HepG2 (cell line): ENCODE measurements at regions not wholly inside any gene's neighbourhood (a gene's known extent, or its start where the extent isn't known, plus 50 kb on each side); places are given as distances from the start of the nearest gene placed in this dataset.

Source experiments
- ATAC-seq: fragments of 200-7000 bp; cut with Tn5 transposase; 3 replicates; pipeline ENCODE4 v1.9.1; 2020; ENCODE audit warnings: mild to moderate bottlenecking, moderate library complexity
- BruUV-seq: library from RNA; stranded (reverse); fragments of 400-500 nt; replicated peaks from 2 replicates; lab custom pipeline; 2021; lab: Mats Ljungman, UMichigan
- CTCF ChIA-PET: fragments of 300-600 bp; formaldehyde crosslinking; extraction: SDS; loops from one replicate; lab custom pipeline; 2021; ENCODE audit warnings: low total read pairs, inconsistent platforms, low intra/inter-chr PET ratio; lab: Yijun Ruan, JAX
- POLR2A ChIA-PET: fragments of 350-600 bp; sonication (Branson Sonifier 250); formaldehyde crosslinking; loops from one replicate; lab custom pipeline; 2020; ENCODE audit warnings: antibody characterized with exemption, inconsistent platforms; lab: Yijun Ruan, JAX
- DNase-seq: peaks from one replicate; pipeline ENCODE4 v3.0.0-alpha.2; 2015; ENCODE audit warnings: low spot score
- FAIRE-seq: peaks from 3 replicates; lab custom pipeline; 2011; peaks lifted over from hg19 to GRCh38; lab: Jason Lieb, UNC
- H2AFZ ChIP-seq: one replicate; pipeline ENCODE4 v1.6.1; 2011; ENCODE audit warnings: low read length, inconsistent platforms
- H3K27ac ChIP-seq: fragments of 300-600 bp; 3 replicates; pipeline ENCODE4 v1.8.0; 2011; ENCODE audit warnings: mixed run types, mild to moderate bottlenecking, mixed read lengths, low read length, inconsistent platforms; ENCODE audit not compliant: insufficient read depth; ENCODE audit errors: extremely low read length
- H3K27me3 ChIP-seq, 2 experiments: fragments of 200-600 bp in 1 of 2; 2 replicates in 1 of 2; 3 replicates in 1 of 2; pipeline versions ENCODE4 v1.6.0 to v1.8.0; 2011; ENCODE audit warnings: low read length in 2 of 2, mild to moderate bottlenecking in 2 of 2, moderate library complexity in 2 of 2, inconsistent platforms in 1 of 2; ENCODE audit not compliant: insufficient read depth in 2 of 2, control insufficient read depth in 1 of 2
- H3K36me3 ChIP-seq, 2 experiments: fragments of 200-600 bp in 1 of 2; replicated peaks in 1 of 2; 2 replicates in 1 of 2; 3 replicates in 1 of 2; pipeline versions ENCODE4 v1.5.1 to v1.8.0; 2011; ENCODE audit warnings: low read length in 2 of 2, inconsistent platforms in 1 of 2; ENCODE audit not compliant: insufficient read depth in 2 of 2, control insufficient read depth in 1 of 2
- H3K4me1 ChIP-seq: 2 replicates; pipeline ENCODE4 v1.5.1; 2012; ENCODE audit warnings: low read length, inconsistent platforms; ENCODE audit not compliant: insufficient read depth
- H3K4me2 ChIP-seq: 2 replicates; pipeline ENCODE4 v1.6.0; 2011; ENCODE audit warnings: low read depth, low read length, inconsistent platforms
- H3K4me3 ChIP-seq, 3 experiments: fragments of 200-600 bp in 1 of 3; sonication (generic), shearing (Covaris generic) in 1 of 3; replicated peaks in 1 of 3; 2 replicates each; pipeline ENCODE4 v1.5.1; 2011 to 2016; ENCODE audit warnings: low read length in 3 of 3, inconsistent platforms in 2 of 3, low read depth in 2 of 3, mild to moderate bottlenecking in 2 of 3, control low read depth in 1 of 3, mixed read lengths in 1 of 3; ENCODE audit not compliant: insufficient read depth in 1 of 3
- H3K79me2 ChIP-seq: one replicate; pipeline ENCODE4 v1.6.1; 2011; ENCODE audit warnings: low read length, inconsistent platforms; ENCODE audit not compliant: insufficient read depth
- H3K9ac ChIP-seq: 2 replicates; pipeline ENCODE4 v1.6.0; 2011; ENCODE audit warnings: mild to moderate bottlenecking, low read depth, low read length, inconsistent platforms; ENCODE audit not compliant: insufficient read depth
- H3K9me3 ChIP-seq: 2 replicates; pipeline ENCODE4 v1.5.1; 2012; ENCODE audit warnings: mild to moderate bottlenecking, low read length
- H4K20me1 ChIP-seq: 2 replicates; pipeline ENCODE4 v1.6.0; 2011; ENCODE audit warnings: inconsistent platforms, mild to moderate bottlenecking, low read length, moderate library complexity; ENCODE audit not compliant: insufficient read depth
- ATAD3A ChIP-seq: sonication (generic); formaldehyde crosslinking; IDR thresholded peaks from 2 replicates; pipeline ENCODE4 v1.4.0; 2020; ENCODE audit warnings: missing genetic modification reagents
- BORCS8-MEF2B ChIP-seq: sonication (generic); formaldehyde crosslinking; IDR thresholded peaks from 2 replicates; pipeline ENCODE4 v1.8.0; 2022; ENCODE audit warnings: mild to moderate bottlenecking, missing genetic modification reagents
- EZH2 ChIP-seq: conservative IDR thresholded peaks from 2 replicates; pipeline ENCODE4 v1.6.1; 2012; ENCODE audit warnings: mild to moderate bottlenecking, low read depth, low read length, moderate library complexity
- KAT2B ChIP-seq: fragments of 150-350 bp; IDR thresholded peaks from 2 replicates; pipeline ENCODE4 v1.6.1; 2014; ENCODE audit warnings: low read depth, low read length, borderline replicate concordance
- NR0B2 ChIP-seq: sonication (generic); formaldehyde crosslinking; IDR thresholded peaks from 2 replicates; pipeline ENCODE4 v1.4.0; 2020; ENCODE audit warnings: mild to moderate bottlenecking, missing genetic modification reagents
- PAX8 ChIP-seq: sonication (generic); formaldehyde crosslinking; IDR thresholded peaks from 2 replicates; pipeline ENCODE4 v1.8.0; 2022; ENCODE audit warnings: mild to moderate bottlenecking, missing genetic modification reagents, borderline replicate concordance
- ZBTB39 ChIP-seq: sonication (generic); formaldehyde crosslinking; IDR thresholded peaks from 2 replicates; pipeline ENCODE4 v1.5.0; 2020; ENCODE audit warnings: missing genetic modification reagents
- ZFAT ChIP-seq: sonication (generic); formaldehyde crosslinking; conservative IDR thresholded peaks from 2 replicates; pipeline ENCODE4 v1.8.1; 2023; ENCODE audit warnings: missing genetic modification reagents, inconsistent platforms
- ZNF451 ChIP-seq: sonication (generic); formaldehyde crosslinking; IDR thresholded peaks from 2 replicates; pipeline ENCODE4 v1.5.0; 2020; ENCODE audit warnings: mild to moderate bottlenecking, missing genetic modification reagents
- ZNF550 ChIP-seq: sonication (generic); formaldehyde crosslinking; IDR thresholded peaks from 2 replicates; pipeline ENCODE4 v1.4.0; 2020; ENCODE audit warnings: mild to moderate bottlenecking, missing genetic modification reagents, borderline replicate concordance
- ZNF740 ChIP-seq: sonication (generic); formaldehyde crosslinking; IDR thresholded peaks from 2 replicates; pipeline ENCODE4 v1.4.0; 2020; ENCODE audit warnings: missing genetic modification reagents
- in situ Hi-C: cut with HindIII; loops from 2 replicates; pipeline ENCODE4 v1.10.0; 2017; ENCODE audit warnings: low pct_unique_long_range_greater_than_20kb; ENCODE audit not compliant: extremely low pct_ligation_motif_present
- intact Hi-C: fragments of 100-400 bp; cut with micrococcal nuclease; formaldehyde crosslinking; loops from one replicate; pipeline ENCODE4 v1.10.0; 2022; ENCODE audit not compliant: unreplicated experiment

- TF ChIP-seq ZBTB39 (CRISPR knock-in tag) (no peak), ZNF740 (CRISPR knock-in tag) (no peak), ZNF451 (CRISPR knock-in tag) (no peak), EZH2 (no peak), NR0B2 (CRISPR knock-in tag) (no peak), ZNF550 (CRISPR knock-in tag) (no peak), ZFAT (CRISPR knock-in tag) (no peak), KAT2B (no peak), BORCS8-MEF2B (CRISPR knock-in tag) (no peak), PAX8 (CRISPR knock-in tag) (no peak), ATAD3A (CRISPR knock-in tag) (no peak)
- CTCF ChIA-PET: no interaction called here
- intact Hi-C loops (no loop called here), in situ Hi-C loops (no loop called here)
- Histone ChIP-seq H3K4me3 (no peak overlapping the region), H3K4me1 (no peaks in the 10 kb centered on the region), H3K36me3 (no peaks in the 10 kb centered on the region), H3K27ac (no peak overlapping the region), H4K20me1 (no peaks in the 10 kb centered on the region), H2AFZ (no peak overlapping the region), H3K27me3 (no peaks in the 10 kb centered on the region), H3K4me2 (no peak overlapping the region), H3K79me2 (no peaks in the 10 kb centered on the region), H3K9me3 (no peaks in the 10 kb centered on the region), H3K9ac (no peak overlapping the region)
- ATAC-seq (no peak), DNase-seq (no peak), FAIRE-seq (no peak)
- POLR2A ChIA-PET: no interaction called here
- no TSS peak for BruUV-seq
Measured at GRCh38 chr2:163515836-163516235, 220.0 kb downstream of the FIGN start.
